CD4-positive, alpha-beta T cell treated with Interleukin-1 beta for 1 hour (primary cell): ENCODE measurements at regions not wholly inside any gene's neighbourhood (a gene's known extent, or its start where the extent isn't known, plus 50 kb on each side); places are given as distances from the start of the nearest gene placed in this dataset.

Experiments
- DNase-seq, 2 donors: peaks; one replicate each; pipeline ENCODE4 v3.0.0-alpha.2; 2020 to 2022

- no peak for DNase-seq
These were observed 368.1 kb downstream of the DUSP10 start for GRCh38 chr1:221373795-221374194.

GRCh38 chr1:221376286-221376685, 365.6 kb downstream of the DUSP10 start:
- DNase-seq: no peak

DNA sequence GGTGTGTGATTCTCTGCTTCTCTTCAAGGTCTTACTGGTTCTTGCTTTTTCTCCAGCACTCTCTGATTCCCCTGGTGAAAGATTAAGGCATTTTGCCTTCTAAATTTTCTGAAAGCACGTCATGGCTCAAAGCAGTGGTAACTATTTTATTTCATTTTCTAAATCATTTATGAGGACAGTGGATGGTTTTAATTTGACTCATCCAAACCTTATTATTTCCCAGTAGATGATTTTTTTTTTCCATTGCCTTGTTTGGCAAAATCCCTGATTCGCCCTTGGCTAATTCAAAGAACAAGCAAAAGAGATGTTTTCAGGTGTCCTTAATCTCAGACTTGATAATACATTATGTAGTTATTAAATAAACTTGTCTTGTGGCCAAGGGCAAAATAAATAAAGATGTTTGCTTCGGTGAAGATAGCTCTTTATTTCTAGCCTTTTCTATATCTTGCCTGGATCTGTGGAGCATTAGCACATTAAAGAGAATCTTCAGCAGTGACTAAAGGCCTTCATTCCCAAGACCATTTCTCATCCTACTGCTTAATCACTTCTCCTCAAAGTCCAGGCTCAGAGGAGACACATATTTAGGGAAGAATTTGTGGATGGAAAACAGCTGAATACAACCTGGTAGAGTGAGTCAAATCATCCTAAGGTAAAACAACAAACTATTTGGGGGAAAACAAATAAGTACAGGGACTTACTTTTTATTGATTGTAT, 359.8 kb downstream of the DUSP10 start:
- no peak for DNase-seq

GRCh38 chr1:221392453-221392852, 349.4 kb downstream of the DUSP10 start:
- no peak for DNase-seq

- DNase-seq: no peak
These were observed 347.8 kb downstream of the DUSP10 start for GRCh38 chr1:221394011-221394544.

- DNase-seq: no peak
These were observed 345.4 kb downstream of the DUSP10 start for GRCh38 chr1:221396526-221396925.

DNA sequence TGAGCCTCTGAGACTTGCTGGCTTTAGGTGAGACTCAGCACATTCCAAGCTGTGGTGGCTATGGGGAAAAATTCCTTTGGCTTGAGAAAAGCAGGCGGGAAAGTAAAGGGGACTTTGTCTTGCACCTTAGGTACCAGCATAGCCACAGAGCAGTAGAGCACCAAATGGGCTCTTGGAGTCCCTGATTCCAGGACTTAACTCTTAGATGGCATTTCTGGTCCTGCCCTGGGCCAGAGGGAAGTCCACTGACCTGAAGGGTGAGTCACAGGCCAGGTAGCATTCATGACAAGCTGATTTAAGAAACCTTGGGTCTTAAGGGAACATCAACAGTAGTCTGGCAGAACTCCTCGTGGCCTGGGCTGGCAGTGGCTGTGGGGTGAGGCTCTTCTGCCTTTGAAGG, 344.7 kb downstream of the DUSP10 start:
- no peak for DNase-seq

- DNase-seq: no peak
These were observed 344.3 kb downstream of the DUSP10 start for GRCh38 chr1:221397606-221398005.

DNA sequence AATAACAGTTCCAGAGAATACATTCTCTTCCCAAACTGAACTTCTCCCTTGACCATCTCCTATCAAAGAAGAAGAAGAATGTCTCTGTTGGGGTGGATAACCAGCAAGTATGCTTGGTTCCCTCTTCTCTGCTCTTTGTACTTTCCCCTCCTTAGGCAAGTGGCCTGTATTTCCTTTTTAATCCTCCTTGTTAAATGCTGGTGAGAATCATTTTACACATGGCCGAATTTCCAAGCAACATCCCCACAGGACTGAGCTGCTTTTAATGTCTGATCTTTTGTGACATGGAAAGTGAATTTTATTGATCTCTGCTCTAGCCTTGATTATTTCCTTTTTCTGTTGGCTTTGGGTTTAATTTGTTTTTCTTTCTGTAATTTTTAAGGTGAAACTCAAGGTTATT, 336.7 kb downstream of the DUSP10 start:
- DNase-seq: no peak

DNA sequence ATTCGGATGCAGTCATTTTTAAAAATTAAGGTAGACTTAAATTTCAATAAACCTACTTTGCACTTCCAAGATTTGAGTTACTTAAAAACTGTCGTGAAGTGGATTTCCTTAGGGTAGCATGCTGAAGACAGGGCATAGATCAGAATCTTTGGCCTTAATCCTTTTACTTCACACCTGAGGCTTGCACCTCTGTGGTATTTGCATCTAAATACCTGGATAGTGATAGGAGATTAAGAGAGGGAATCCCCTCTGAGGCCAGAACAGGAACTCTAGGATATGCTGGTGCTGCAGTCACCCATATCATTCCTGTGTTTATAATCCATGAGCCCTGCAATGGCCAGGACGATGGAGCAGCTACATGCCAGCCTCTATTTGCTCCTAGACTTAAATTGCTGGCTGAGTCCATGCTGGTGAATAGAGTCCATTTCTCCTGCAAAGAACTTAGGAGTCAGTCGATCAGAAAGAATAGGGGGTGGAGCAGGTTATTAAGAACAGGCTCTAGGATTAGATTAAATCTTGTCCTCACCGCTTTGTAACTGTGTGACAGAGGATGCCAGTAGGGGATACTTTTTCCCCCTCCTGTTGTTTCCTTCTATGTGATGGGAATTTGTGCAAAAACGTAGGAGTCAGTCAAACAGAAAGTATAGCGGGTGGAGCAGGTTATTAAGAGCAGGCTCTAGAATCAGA, 333.6 kb downstream of the DUSP10 start:
- no peak for DNase-seq

DNA sequence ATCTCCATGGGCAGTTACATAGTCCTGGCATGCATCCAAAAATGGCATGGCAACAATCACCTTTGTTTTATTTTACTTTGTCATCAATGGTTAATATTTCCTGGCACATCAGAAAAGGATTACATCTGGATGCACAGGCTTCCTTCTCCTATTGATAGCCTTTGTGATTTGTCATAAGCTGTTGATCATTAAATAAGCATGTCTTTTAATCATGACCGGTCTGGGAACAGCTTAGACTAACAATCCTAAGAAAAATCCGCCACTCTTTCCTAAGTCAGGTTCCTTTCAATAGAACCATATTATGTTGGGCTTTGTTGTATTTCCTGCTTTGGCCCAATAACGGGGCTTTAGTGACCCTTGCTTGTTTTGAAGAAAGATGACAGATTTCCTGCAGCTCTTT, 330.6 kb downstream of the DUSP10 start:
- no peak for DNase-seq

DNA sequence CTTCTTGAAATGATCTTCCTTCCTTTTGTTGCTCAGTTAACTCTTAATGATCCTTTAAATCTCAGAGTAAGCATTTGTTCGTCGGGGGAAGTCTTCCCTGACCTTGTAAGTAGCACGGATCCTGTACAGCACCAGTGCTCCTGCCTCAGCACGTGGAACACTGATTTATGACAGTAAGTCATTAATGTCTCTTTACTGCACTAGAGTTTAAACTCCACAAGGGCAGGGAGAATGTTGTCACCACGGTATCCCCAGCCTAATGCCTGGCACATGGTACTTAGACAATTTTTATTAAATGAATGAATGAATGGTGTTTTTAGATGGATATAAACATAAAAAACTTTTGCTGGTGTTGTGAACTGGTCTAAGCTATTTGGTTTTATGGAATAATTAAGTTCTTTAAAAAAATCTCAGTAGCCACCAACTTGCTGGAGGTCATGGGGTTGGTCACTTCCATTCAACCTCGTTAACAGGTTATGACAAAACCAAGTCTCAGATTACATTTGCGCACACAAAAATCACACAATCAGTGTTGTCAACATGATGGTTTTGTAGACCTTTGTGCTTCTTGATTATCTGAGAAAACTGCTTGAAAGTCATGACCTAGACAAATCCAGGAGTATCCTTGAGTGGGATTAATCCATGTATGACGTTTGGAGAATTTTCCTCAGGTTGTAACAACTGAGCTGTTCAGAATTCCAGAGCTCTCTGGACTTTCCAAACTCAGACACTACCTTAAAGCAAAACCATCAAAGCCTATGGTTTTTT, 326.9 kb downstream of the DUSP10 start:
- DNase-seq: no peak

DNA sequence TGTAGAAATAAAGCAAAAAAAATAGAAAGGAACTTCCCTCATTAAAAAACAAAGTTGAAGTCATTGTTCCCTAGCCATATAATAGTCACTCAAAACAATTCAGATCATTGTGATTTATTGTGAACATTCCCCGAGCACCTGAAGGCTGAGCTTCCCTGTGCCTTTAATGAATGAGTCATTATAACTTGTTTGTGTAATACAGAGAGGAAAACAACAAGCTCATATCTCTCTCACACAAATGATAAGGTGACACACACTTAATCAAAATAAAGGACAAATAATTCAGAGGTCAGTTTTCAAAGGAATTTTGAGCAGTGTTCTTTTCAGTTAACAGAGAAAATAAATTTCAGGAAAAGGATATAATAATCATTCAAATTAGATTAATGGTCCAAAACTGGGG, 326.2 kb downstream of the DUSP10 start:
- no peak for DNase-seq

- no peak for DNase-seq
These were observed 325.7 kb downstream of the DUSP10 start for GRCh38 chr1:221416142-221416541.

- no peak for DNase-seq
These were observed 325.2 kb downstream of the DUSP10 start for GRCh38 chr1:221416723-221417122.

GRCh38 chr1:221418346-221418745, 323.5 kb downstream of the DUSP10 start:
- DNase-seq: no peak

DNA sequence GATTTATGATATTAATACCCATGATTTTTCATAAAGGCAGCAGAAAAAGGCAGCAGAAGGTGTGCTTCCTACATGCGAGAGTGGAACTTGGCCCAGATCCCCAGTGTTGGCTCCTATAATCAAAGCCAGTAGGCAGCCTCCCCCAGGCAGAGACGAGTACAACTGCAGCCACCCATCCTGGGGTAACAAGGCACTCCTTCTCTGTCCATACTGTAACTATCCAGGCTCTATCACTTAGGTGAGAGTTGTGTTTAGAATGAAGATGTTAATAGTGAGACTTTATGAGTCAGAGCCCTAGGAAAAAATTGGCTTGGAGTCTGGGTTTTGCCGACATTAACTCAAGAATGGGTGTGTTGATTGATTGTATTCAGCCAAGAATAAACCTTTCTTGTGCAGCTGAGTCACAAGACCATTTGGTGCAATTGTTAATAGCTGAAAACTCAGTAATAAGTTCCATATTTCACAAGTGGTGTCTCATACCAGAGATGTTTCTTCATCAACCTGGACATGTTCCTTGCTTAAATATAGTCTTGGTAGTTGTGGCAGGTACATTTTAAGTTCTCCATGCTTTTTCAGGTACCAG, 322.3 kb downstream of the DUSP10 start:
- no peak for DNase-seq

DNA sequence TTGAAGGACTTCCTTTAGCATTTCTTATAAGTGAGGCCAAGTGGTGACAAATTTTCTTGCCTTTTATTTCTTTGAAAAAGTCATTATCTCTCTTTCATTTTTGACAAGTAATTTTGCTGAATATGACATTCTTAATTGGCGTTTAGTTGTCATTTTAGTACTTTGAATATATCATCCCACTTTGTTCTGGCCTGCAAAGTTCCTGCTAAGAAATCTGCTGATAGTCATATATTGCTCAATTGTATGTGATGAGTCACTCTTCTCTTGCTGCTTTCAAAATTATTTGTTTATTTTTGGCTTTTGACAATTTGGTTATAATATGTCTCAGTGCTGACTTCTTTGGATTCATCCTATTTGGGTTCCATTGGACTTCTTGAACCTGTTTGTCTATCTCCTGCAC, 312.6 kb downstream of the DUSP10 start:
- no peak for DNase-seq

DNA sequence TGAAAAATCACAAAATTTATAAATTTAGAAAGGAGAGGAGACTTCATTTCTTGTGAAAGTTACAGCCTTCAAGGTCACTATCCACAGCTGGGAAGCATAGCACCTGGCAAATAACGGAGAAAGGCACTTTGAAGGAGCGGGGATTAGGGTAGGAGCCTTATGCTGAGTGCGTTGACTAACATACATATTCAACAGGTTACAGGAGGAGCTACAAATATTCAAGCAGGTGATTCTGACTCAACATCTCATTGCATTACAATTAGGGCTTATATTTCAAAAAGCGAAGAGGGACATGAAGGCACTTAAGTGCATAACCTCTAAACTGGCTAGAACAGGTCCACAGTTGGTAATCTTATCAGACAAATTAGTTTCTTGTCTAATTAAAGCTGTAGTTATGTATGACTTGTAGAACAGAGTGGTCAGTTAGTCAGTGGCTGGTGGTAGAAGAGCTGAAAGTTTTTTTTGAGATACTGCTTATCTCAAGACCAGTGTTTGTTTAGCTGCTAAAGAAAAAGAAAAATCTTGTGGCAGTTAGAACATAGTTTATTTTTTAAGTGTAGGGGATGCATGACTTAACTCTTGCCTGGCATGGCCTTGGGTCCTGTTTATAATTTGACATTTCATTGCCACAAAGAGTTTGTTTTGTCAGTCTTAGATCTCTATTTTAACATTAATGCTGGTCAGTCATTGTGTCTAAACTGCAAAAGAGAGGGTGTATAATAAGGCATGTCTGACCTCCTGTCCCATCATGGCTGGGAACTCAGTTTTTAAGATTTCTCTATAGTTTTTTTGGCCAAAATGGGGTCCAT, 311.5 kb downstream of the DUSP10 start:
- no peak for DNase-seq

DNA sequence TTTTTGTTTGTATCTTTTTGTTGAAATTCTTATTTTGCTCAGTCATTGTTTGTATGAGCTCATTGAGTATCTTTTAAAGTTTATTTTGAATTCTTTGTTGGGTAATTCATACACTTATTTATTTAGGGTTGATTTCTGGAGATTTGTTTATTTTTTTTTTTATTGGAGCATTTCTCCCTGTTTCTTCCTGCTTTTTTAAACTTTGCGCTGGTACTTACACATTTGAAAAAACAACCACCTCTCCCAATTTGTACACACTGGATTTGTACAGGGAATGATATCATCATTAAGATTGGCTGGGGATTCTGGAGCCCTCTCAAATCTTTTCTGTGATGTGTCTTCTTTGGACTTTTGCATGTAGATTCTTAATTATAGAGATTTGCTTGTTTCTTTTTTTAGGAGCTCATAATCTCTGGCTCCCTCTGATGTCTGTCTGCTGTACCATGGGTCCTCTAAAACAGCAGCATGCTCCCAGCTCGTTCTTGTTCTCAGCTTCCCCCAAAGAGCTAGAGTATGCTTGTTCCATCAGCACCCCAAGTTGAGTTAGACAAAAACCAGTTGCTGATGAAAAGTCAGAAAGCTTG, 310.7 kb downstream of the DUSP10 start:
- no peak for DNase-seq

- no peak for DNase-seq
These were observed 309.9 kb downstream of the DUSP10 start for GRCh38 chr1:221431961-221432360.

DNA sequence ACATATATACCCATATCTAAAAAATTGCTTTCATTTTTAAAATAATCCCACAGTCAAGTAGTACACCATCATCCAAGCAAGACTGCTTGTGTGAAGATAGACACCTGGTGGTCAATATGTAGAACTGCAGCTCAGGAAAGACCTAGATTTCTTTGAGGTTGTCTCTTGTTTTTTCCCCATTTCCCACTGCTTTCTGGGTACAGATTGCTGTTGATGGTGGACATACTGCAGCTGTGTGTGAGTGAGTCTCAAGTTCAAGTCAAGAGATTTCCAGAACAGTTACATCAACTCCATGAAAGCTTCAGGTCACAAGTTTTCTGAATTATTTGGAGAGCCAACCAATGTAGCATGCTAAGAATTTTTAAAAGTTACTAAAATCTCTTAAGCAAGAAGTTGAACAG, 306.4 kb downstream of the DUSP10 start:
- DNase-seq: peak in 1 of 2 donors; percentile 39
